ENCODE measurements at regions not wholly inside any gene's neighbourhood (a gene's known extent, or its start where the extent isn't known, plus 50 kb on each side); places are given as distances from the start of the nearest gene placed in this dataset.

GRCh38 chr15:47614360-47615011, 102.8 kb upstream of the SEMA6D start:
- TF ChIP-seq POLR2AphosphoS5 (IDR thresholded peaks at IDR 0.05; ENCODE audit: low read depth, low read length) (no peak), RNF2 (IDR thresholded peaks at IDR 0.05; ENCODE audit: borderline replicate concordance, low read depth, low read length, missing control alignments, poor library complexity, severe bottlenecking) (no peak), RFX5 (IDR thresholded peaks at IDR 0.05; ENCODE audit: borderline replicate concordance, low read depth, low read length) (no peak), CTCF (IDR thresholded peaks at IDR 0.05; ENCODE audit: control extremely low read depth in 1 of 3, insufficient read depth in 1 of 3, low read depth in 1 of 3, low read length in 3 of 3) (no peak), SIRT6 (IDR thresholded peaks at IDR 0.05; ENCODE audit: low read length) (no peak), POLR2A (IDR thresholded peaks at IDR 0.05; ENCODE audit: control extremely low read depth in 1 of 2, low read depth in 2 of 2, low read length in 2 of 2) (no peak), CBX8 (IDR thresholded peaks at IDR 0.05; ENCODE audit: borderline replicate concordance, low read depth, low read length) (no peak)

Data from H1 (cell line).